ENCODE measurements at regions not wholly inside any gene's neighbourhood (a gene's known extent, or its start where the extent isn't known, plus 50 kb on each side); places are given as distances from the start of the nearest gene placed in this dataset.
A peak's percentile ranks its signal among the peaks of the same experiment; 100 is the strongest.

- no peak for DNase-seq (ENCODE audit: low spot score)
- TF ChIP-seq CTCF (conservative IDR thresholded peaks at IDR 0.05; ENCODE audit: low read depth) = no peak
- H3K27ac ChIP-seq = no peak overlapping the region
- ChIA-PET CTCF (no interaction called here), POLR2A (ENCODE audit: low non-redundant PET) (no interaction called here)
These were observed 53.0 kb upstream of the ADORA3 start for GRCh38 chr1:111556325-111557037.

GRCh38 chr1:111559736-111560279 is 56.4 kb upstream of the ADORA3 start:
- ChIA-PET POLR2A (ENCODE audit: low non-redundant PET) (no interaction called here), CTCF (no interaction called here)
- TF ChIP-seq CTCF (conservative IDR thresholded peaks at IDR 0.05; ENCODE audit: low read depth) = no peak

GRCh38 chr1:111561328-111561727 is 57.9 kb upstream of the ADORA3 start:
- no peak for DNase-seq (ENCODE audit: low spot score)
- no peak overlapping the region for H3K27ac ChIP-seq
- TF ChIP-seq CTCF (conservative IDR thresholded peaks at IDR 0.05; ENCODE audit: low read depth) = no peak
- POLR2A ChIA-PET (ENCODE audit: low non-redundant PET) = no interaction called here
- CTCF ChIA-PET = no interaction called here

More at GRCh38 chr1:111559736-111560279, 56.4 kb upstream of the ADORA3 start:
- H3K27ac ChIP-seq = no peak overlapping the region
- no peak for DNase-seq (ENCODE audit: low spot score)

- POLR2A ChIA-PET (ENCODE audit: low non-redundant PET) = no interaction called here
- no peak for TF ChIP-seq CTCF (conservative IDR thresholded peaks at IDR 0.05; ENCODE audit: low read depth)
- CTCF ChIA-PET = interaction anchor here (1.3 kb wide), 1 partner anchor 8 kb away, joined by 4 read pairs; no protein-coding TSS in a partner anchor
- DNase-seq (ENCODE audit: low spot score) = peak; percentile 47
- no peak overlapping the region for H3K27ac ChIP-seq
These were observed 56.0 kb upstream of the RAP1A start for GRCh38 chr1:111563619-111564018.

GRCh38 chr1:111565079-111565478 is 54.5 kb upstream of the RAP1A start:
- POLR2A ChIA-PET (ENCODE audit: low non-redundant PET) = no interaction called here
- DNase-seq (ENCODE audit: low spot score) = no peak
- no peak for TF ChIP-seq CTCF (conservative IDR thresholded peaks at IDR 0.05; ENCODE audit: low read depth)
- CTCF ChIA-PET = interaction anchor here (0.6 to 0.8 kb wide), 2 partner anchors 12 to 34 kb away, joined by 3 read pairs; no protein-coding TSS in a partner anchor
- no peak overlapping the region for H3K27ac ChIP-seq

- TF ChIP-seq CTCF (conservative IDR thresholded peaks at IDR 0.05; ENCODE audit: low read depth) = no peak
- DNase-seq (ENCODE audit: low spot score) = no peak
- H3K27ac ChIP-seq = no peak overlapping the region
- POLR2A ChIA-PET (ENCODE audit: low non-redundant PET) = no interaction called here
- CTCF ChIA-PET = no interaction called here
These were observed 53.6 kb upstream of the RAP1A start for GRCh38 chr1:111565968-111566367.
